ENCODE measurements at regions not wholly inside any gene's neighbourhood (a gene's known extent, or its start where the extent isn't known, plus 50 kb on each side); places are given as distances from the start of the nearest gene placed in this dataset.

DNA sequence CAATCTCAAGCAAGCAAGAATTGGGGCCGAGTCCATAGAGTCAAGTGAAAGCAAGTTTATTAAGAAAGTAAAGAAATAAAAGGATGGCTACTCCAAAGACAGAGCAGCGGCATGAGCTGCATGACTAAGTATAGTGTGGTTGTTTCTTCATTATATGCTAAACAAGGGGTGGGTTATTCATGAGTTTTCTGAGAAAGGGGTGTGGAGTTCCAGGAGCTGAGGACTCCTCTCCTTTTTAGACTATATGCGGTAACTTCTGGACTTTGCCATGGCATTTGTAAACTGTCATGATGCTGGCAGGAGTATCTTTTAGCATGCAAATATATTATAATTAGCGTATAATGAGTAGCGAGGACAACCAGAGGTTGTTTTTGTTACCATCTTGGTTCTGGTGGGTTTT lies 819.9 kb downstream of the KCNJ2 start:
- TF ChIP-seq, protein P1, sequence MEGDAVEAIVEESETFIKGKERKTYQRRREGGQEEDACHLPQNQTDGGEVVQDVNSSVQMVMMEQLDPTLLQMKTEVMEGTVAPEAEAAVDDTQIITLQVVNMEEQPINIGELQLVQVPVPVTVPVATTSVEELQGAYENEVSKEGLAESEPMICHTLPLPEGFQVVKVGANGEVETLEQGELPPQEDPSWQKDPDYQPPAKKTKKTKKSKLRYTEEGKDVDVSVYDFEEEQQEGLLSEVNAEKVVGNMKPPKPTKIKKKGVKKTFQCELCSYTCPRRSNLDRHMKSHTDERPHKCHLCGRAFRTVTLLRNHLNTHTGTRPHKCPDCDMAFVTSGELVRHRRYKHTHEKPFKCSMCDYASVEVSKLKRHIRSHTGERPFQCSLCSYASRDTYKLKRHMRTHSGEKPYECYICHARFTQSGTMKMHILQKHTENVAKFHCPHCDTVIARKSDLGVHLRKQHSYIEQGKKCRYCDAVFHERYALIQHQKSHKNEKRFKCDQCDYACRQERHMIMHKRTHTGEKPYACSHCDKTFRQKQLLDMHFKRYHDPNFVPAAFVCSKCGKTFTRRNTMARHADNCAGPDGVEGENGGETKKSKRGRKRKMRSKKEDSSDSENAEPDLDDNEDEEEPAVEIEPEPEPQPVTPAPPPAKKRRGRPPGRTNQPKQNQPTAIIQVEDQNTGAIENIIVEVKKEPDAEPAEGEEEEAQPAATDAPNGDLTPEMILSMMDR (IDR thresholded peaks at IDR 0.05; ENCODE audit: low read depth, low read length, missing input control), result no peak
- TF ChIP-seq MAX (IDR thresholded peaks at IDR 0.05) (no peak), EGR1 (IDR thresholded peaks at IDR 0.05; ENCODE audit: low read depth in 2 of 2) (no peak), REST (IDR thresholded peaks at IDR 0.05) (no peak), YY1 (IDR thresholded peaks at IDR 0.05) (no peak), HNF4A (conservative IDR thresholded peaks at IDR 0.05) (no peak), TAF1 (conservative IDR thresholded peaks at IDR 0.05) (no peak), ATF3 (IDR thresholded peaks at IDR 0.05) (no peak), JUND (IDR thresholded peaks at IDR 0.05) (no peak), RAD21 (IDR thresholded peaks at IDR 0.05) (no peak), FOXA1 (IDR thresholded peaks at IDR 0.05) (no peak)

All from liver (tissue), 3 donors.